ENCODE measurements at regions not wholly inside any gene's neighbourhood (a gene's known extent, or its start where the extent isn't known, plus 50 kb on each side); places are given as distances from the start of the nearest gene placed in this dataset.

GRCh38 chr4:53764761-53765490 is 173.6 kb upstream of the LNX1 start:
- no peak for DNase-seq

DNA sequence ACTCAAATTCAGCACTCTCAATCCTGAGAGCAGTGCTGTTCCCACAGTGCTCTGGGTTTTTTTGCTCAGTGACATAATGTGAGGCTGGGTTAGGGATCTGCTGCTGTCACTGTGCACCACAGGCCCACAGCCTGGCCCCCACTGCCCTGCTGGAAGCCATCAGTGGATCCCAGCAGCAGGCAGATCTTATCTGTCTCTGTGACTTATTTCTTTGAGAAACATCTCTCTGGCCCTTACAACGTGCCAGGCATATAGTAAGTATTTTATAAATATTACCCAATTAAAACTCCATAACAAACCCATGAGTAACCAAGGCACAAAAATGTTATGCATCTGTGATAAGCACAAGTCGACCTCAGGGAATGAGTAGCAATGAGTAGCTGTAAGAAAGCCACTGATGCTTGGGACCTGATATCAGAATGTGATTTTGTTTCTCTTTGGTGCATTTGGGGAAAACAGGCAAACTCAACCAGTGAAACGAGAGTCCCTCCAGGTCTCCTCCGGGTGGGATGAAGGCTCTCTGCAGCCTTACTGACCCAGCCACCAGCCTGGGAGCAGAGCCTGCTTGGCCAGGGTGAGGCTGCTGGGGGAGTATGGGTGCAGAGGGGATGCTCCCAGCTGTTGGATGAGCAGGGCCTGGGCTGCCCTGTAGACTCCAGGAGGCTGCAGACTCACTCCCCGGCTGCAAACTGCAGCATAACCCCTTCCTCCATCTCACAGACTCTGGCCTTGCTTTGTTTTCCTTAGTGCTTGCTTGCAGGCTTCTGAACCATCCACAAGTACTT is 172.7 kb upstream of the LNX1 start:
- DNase-seq = no peak

GRCh38 chr4:53755656-53756055 is 164.4 kb upstream of the LNX1 start:
- no peak for DNase-seq

GRCh38 chr4:53752124-53752523 is 160.8 kb upstream of the LNX1 start:
- no peak for DNase-seq

DNA sequence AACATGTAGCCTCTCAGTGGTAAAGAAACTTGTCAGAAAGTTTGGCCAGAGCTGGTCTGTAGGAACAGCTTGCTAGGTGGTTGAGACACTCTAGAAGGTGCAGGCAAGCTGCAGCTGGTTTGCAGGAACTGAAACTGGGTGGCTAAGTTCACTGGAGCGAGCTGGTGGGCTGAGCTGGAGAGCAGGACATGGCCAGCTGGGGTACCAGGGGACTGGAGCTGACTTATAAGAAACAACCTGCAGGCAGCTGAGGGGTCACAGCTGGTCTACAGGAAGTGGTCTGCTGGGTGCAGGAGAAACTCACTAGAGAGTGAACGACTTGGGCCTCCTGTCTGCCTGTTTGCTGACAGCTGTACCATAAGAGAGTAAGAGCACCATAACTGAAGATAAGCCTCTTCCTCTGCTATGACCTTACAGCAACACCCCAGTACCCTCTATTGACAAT is 157.1 kb upstream of the LNX1 start:
- no peak for DNase-seq

- DNase-seq = no peak
Measured at GRCh38 chr4:53747401-53747800, 156.1 kb upstream of the LNX1 start.

DNA sequence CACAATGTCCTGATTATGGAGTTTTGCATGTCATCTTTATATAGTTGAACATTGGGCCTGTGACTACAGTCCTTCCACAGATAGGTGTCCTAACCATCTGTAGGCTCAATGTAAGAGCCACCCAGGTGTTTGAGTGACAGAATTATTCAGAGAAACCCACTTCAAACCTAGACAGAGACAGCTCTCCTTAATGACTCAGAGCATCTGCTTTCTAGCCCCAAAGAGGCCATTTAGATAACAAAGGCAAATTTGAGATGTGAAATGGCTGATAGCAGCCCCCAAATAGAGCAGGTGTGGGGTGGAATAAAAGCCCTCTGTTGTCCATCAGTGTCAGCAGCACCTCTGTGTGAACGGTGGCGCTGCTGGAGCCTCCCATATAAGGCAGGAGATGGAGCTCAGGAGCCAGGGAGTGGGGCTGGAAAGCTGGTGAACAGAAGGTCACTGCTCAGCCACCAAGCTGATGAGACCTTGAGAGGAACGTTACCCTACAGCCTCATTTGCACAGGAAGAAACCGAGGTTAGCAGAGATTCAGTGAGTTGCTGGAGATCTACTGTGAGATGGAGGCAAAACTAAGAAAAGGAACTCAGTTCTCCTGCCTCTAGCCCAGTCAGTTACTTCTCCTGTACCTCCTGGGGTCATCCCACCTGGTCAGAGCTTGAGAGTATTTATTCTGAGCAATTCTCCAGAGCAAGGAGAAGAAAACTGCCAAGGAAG is 153.3 kb upstream of the LNX1 start:
- no peak for DNase-seq

GRCh38 chr4:53734584-53735353 is 143.5 kb upstream of the LNX1 start:
- no peak for DNase-seq

GRCh38 chr4:53734182-53734581 is 142.9 kb upstream of the LNX1 start:
- DNase-seq = no peak

DNA sequence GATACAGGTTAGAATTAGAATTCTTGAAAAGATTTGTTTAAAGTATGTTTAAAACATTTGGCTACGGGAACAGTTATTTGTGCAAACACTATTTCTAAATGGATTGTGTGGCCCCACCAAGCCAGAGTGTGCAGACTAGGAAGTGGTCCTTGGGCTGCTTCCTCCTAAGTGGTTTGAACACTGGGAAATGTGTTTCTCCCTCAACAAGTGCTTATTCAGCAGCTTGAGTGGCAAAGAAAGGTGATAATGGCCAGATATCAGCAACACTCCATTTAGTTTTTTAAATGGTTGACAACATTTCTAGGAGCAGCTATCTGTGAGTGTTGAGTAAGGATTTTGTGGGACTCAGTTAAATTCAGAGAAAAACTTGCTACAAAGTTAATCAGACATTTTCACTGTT is 141.4 kb upstream of the LNX1 start:
- DNase-seq = no peak

DNA sequence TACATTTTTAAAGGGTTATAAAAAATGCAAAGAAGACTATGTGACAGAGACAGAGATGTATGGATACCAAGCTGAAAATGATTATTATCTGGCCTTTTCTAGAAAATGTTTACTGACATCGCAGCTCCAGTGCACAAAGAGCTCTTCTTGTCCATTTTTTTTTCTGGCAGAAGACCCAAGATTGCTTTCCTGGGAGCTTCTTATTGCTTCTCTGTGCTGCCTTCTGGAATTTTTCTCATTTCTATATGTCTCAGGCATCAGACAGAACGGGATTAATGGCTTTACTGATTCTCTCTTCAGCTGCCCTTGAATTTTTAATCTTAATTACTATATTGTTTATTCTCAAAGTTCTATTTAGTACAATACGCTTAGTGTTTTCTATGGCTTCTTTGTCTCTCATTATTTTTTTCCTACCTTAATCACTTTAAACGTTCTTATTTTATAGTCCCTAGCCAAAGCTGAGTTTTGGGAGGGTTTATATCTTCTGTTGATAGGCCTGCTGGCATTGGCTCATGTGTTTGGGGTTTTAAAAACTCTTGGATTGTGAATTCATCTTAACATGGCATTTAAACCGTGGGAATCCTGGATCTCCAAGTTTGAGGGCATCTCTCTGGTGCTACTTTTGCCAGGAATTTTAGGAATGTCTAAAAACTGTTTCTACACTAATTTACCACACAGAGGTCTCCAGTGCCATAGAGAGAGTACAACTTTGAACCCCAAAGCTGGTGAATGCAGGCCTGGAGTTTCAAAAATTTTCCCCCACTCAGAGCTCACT is 138.9 kb upstream of the LNX1 start:
- DNase-seq = no peak

DNA sequence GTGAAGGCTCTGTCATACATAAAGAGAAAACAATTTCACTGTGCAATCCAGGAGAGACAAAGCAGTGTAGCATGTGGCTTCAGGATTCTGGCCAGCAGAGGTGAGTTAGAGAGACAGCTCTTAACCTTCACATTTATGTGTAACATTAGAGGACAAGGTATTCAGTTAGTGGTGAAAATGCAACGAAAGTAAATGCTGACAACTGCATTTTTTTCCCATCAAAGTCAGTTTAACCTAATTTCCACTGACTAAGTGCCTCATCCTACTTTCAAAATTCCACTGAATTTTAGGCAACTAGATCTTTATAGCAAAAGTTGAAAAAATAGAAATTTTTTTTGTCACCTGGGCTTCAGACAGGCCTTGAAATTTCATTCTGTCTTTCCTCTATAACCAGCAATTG is 130.8 kb upstream of the LNX1 start:
- DNase-seq = no peak

DNA sequence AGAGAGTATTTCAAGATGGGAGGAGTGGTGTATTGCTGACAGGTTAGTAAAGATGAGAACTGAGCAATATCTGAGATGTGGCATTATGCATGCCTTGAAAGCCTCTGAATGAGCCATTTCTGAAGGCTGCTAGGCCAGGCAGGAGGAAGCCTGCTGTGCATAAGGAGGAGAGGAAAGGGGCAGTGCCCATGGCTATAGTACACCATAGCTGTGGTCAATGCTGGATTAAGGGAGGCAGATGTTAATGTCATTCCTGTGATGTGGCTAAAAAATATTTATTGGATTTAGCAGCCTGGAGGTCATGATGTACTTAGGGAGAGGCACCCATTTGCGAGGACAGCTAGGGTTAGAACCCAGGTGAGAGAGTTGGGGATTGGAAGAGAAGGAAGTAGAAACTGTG is 130.0 kb upstream of the LNX1 start:
- no peak for DNase-seq

DNA sequence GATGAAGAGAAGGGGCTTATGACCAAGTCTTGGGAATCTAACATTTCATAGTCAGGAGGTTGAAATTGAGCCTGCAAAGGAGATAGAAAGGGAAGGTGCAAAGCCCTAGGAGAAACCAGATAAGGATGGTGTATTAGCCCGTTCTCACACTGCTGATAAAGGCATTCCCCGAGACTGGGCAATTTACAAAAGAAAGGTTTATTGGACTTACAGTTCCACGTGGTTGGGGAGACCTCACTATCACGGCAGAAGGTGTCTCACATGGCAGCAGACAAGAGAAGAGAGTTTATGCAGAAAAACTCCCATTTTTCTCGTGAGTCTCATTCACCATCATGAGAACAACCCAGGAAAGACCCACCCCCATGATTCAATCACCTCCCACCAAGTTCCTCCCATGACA is 129.5 kb upstream of the LNX1 start:
- no peak for DNase-seq

DNA sequence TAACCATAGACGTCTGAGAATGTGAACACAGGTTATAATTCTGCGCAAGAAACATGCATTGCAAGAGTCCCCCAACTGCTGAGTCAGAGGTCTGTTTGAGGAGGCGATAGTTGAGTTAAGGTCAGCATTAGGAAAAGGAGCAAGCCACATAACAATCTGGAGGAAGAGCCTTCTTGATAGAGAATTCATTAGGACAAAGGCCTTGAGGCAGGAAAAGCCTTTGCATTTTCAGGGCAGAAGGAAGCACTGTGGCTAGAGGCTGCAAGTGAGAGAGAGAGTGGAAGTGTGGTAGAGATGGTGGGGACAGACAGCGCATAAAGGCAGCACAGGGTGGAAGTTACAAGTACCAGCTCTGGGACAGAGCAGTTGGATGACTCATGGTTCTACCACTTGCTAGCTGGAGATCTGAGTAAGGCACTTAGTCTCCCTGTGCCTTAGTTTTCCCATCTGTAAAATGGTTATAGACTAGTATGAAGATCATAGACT is 125.8 kb upstream of the LNX1 start:
- DNase-seq = no peak

DNA sequence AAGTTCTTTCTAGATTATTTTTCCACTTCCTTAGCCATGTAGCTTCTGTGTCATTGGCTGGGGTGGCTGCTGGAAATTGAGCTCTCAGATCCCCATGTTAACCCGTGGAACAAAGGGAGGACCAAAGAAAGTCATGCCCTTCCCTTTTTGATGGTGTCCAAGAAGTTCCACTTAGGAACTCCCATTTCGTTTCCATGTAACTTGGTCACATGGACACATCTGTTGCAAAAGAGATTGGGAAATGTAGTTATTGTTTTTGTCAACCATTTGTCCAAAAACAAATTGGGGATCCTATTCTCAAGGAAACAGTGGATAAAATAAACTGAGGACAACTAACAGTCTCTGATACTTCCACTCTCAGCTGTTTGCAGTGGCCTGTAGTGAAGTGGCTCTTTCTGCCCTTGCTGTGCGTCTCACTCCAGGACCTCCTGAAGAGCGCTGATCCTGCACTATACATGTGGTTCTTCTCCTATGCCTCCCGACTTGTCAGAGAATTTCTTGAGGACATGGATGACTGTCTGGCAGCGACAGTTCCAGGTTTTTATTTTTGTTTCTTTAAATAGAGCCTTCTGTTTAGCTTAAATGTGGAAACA is 125.3 kb upstream of the LNX1 start:
- DNase-seq = no peak

GRCh38 chr4:53716011-53716410 is 124.7 kb upstream of the LNX1 start:
- DNase-seq = no peak

DNA sequence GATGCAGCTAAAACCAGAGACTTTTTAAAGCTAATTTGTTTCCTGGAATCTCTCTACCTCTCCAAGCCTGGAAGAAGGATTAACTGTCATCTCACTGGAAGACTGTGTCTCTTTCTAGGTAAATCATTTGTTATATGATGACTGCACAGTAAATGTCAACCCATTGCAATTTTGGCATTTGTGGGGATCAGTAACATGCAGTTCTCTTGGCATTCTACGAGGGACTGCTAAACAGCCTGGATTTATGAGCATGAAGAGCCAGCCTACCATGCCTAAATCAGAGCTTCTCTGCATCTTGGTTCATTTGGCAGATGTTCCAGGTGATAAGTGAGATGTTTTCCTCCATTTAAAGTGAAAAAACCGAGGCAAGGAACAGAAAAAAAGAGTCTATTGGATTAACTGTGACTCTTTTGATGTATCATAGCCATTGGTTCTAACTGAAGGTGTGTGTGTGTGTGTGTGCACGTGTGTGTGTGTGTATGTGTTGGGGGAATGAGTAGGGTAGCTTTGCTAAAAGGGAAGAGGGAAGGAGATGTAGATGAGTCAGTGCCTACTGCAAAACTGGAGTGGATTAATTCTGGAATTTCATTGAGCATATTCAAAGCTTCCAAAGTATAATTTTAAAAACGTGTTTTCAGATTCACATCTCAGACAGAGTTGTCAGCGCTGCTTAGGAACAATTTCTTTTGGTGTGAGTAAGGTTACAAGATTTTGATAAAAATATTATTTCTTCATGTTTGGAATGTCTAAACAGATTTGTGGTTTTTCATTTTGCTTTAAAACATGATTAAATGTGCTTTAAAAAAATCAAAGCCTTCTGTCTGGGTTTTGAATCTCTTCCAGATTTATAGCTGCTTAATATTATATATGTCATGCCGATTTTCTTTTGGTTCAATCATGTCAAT is 123.2 kb upstream of the LNX1 start:
- DNase-seq = no peak

- no peak for DNase-seq
Measured at GRCh38 chr4:53713767-53714166, 122.5 kb upstream of the LNX1 start.

- no peak for DNase-seq
Measured at GRCh38 chr4:53713296-53713695, 122.0 kb upstream of the LNX1 start.

Measured in NCI-H1436 (cell line).